Astrocyte of the spinal cord (primary cell): ENCODE measurements at regions not wholly inside any gene's neighbourhood (a gene's known extent, or its start where the extent isn't known, plus 50 kb on each side); places are given as distances from the start of the nearest gene placed in this dataset.

Source experiments
- DNase-seq: peaks from one replicate; pipeline ENCODE4 v3.0.0; 2011; ENCODE audit warnings: low read depth, low spot score
- H3K4me3 ChIP-seq: 2 replicates; pipeline ENCODE4 v1.5.1; 2011; ENCODE audit warnings: low read depth, mild to moderate bottlenecking, low read length, moderate library complexity
- in situ Hi-C: cut with HindIII; loops from 2 replicates; pipeline ENCODE4 v1.10.0; 2017; ENCODE audit warnings: low sequenced_read_pairs
- TF ChIP-seq, protein P1 (sequence below): IDR thresholded peaks from 2 replicates; pipeline ENCODE4 v1.5.1; 2012; ENCODE audit warnings: low read depth, mild to moderate bottlenecking, low read length, inconsistent platforms

DNA sequence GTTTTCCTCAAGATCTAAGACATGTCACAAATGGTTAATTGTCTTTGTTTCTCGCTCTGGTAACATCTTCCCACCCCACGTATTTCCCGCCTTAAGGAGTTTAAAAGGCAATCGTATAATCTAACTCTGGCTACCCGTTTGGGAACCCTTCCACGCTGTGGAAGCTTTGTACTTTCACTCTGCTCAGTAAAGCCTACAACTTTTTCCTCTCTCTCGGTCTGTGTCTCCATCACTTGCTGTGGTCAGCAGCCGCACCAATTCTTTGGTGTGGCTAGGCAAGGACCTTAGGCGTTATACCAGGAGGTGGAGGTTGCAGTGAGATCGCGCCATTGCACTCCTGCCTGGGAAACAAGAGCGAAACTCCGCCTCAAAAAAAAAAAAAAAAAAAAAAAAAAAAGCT is 1430.1 kb downstream of the LRRC4C start:
- TF ChIP-seq, protein P1, sequence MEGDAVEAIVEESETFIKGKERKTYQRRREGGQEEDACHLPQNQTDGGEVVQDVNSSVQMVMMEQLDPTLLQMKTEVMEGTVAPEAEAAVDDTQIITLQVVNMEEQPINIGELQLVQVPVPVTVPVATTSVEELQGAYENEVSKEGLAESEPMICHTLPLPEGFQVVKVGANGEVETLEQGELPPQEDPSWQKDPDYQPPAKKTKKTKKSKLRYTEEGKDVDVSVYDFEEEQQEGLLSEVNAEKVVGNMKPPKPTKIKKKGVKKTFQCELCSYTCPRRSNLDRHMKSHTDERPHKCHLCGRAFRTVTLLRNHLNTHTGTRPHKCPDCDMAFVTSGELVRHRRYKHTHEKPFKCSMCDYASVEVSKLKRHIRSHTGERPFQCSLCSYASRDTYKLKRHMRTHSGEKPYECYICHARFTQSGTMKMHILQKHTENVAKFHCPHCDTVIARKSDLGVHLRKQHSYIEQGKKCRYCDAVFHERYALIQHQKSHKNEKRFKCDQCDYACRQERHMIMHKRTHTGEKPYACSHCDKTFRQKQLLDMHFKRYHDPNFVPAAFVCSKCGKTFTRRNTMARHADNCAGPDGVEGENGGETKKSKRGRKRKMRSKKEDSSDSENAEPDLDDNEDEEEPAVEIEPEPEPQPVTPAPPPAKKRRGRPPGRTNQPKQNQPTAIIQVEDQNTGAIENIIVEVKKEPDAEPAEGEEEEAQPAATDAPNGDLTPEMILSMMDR = no peak

GRCh38 chr11:40027720-40028119 is 1431.7 kb downstream of the LRRC4C start:
- in situ Hi-C loops = no loop called here
- DNase-seq = no peak
- TF ChIP-seq, protein P1 = no peak
- no peak overlapping the region for H3K4me3 ChIP-seq

More for the DNA sequence above, 1430.1 kb downstream of the LRRC4C start:
- DNase-seq = no peak
- H3K4me3 ChIP-seq = no peak overlapping the region
- in situ Hi-C loops = no loop called here

- DNase-seq = no peak
- no peak overlapping the region for H3K4me3 ChIP-seq
- in situ Hi-C loops = no loop called here
- TF ChIP-seq, protein P1 = no peak
Observed at GRCh38 chr11:40023724-40024123, 1435.7 kb downstream of the LRRC4C start.

DNA sequence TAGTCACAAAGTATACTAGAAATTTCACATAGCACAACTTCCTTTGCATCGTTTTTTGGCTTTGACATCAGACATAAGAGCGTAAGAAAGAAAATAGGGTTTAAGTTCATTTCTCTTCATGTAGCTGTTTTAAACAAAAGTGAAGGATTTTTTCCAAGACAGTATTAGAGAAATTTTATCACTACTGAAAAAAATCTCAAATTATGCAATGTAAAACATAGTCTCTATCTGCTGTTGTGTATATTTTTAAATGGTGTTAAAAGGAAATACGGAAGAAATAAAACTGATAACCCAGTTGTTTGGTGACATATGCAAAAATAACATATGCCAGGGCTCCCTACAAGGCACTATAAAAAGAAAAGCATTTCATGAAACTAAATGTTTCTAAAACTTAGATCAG is 1449.4 kb downstream of the LRRC4C start:
- H3K4me3 ChIP-seq = no peak overlapping the region
- TF ChIP-seq, protein P1 = no peak
- in situ Hi-C loops = no loop called here
- DNase-seq = no peak

- DNase-seq = no peak
- TF ChIP-seq, protein P1 = no peak
- no peak overlapping the region for H3K4me3 ChIP-seq
- in situ Hi-C loops = no loop called here
Observed at GRCh38 chr11:39992551-39992950, 1466.9 kb downstream of the LRRC4C start.

- H3K4me3 ChIP-seq = no peak overlapping the region
- no peak for DNase-seq
- in situ Hi-C loops = no loop called here
- TF ChIP-seq, protein P1 = no peak
Observed at GRCh38 chr11:39990421-39990831, 1469.0 kb downstream of the LRRC4C start.

DNA sequence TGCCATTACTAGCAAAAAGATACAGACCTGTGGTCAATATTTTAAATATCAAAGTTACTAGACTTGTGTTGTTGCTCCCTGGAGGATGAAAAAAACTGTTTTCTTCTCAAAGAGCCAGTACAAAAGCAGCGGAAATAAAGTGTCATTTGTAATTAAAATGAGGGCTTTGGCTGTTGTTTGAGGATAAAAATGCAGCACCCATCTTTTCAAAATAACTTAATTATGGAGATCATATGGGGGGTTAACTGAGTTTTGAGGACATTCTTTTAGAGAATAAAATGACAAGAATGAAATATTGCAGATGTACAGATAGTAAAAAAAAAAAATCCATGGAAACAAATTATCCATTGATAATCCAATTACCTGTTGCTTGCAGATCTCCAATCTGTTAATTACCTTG is 1484.4 kb downstream of the LRRC4C start:
- no peak overlapping the region for H3K4me3 ChIP-seq
- in situ Hi-C loops = no loop called here
- TF ChIP-seq, protein P1 = no peak
- DNase-seq = no peak
